ENCODE measurements at regions not wholly inside any gene's neighbourhood (a gene's known extent, or its start where the extent isn't known, plus 50 kb on each side); places are given as distances from the start of the nearest gene placed in this dataset.

DNA sequence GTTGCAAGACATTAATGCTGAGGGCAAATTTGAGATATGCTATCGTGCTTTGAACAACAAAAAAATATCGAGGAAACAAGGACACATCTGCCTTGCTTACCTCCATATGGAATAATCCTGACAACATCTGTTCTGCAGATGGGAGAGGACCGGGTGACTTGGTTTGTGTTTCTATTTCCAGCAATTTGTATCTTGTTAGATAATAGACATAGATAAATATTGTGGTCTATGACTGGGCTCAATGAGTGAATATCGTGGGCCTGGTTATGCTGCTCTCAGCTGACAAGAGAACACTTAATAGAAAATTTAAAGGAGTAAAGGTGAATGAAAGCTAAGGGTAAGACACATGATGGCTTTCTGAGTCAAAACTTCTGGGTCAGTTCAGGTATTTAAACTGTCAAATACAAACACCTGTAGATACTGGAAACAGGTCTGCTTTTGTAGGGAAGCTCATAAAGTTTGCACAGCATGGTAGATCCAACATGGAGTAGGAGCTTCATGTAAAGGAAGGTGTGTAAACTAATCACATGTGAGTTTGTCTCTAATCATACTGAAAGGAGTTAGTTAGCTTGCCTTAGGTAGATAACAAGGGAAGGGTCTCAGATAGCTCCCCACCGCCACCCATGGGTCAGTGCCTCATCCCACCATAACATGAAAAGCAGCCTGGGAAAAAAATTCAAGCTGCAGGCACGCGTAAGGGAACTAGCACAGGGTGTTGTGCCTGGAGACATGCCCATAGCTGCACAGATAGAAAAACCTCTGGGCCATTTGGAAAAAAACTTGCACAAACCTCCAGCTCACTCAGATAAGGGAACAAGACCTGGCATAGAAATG is 904.1 kb upstream of the EPHA5 start:
- TF ChIP-seq, protein P1, sequence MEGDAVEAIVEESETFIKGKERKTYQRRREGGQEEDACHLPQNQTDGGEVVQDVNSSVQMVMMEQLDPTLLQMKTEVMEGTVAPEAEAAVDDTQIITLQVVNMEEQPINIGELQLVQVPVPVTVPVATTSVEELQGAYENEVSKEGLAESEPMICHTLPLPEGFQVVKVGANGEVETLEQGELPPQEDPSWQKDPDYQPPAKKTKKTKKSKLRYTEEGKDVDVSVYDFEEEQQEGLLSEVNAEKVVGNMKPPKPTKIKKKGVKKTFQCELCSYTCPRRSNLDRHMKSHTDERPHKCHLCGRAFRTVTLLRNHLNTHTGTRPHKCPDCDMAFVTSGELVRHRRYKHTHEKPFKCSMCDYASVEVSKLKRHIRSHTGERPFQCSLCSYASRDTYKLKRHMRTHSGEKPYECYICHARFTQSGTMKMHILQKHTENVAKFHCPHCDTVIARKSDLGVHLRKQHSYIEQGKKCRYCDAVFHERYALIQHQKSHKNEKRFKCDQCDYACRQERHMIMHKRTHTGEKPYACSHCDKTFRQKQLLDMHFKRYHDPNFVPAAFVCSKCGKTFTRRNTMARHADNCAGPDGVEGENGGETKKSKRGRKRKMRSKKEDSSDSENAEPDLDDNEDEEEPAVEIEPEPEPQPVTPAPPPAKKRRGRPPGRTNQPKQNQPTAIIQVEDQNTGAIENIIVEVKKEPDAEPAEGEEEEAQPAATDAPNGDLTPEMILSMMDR (optimal IDR thresholded peaks at IDR 0.05 in 1 of 3, IDR thresholded peaks at IDR 0.05 in 1 of 3, conservative IDR thresholded peaks at IDR 0.05 in 1 of 3; ENCODE audit: extremely low read depth in 1 of 3, insufficient read depth in 2 of 3, low read length in 3 of 3): peak in 1 of 3 experiments; percentile 5
- TF ChIP-seq EZH2 (IDR thresholded peaks at IDR 0.05; ENCODE audit: low read length): no peak

Measured in keratinocyte (primary cell).